HuH-7 (cell line): ENCODE measurements at regions not wholly inside any gene's neighbourhood (a gene's known extent, or its start where the extent isn't known, plus 50 kb on each side); places are given as distances from the start of the nearest gene placed in this dataset.

Experiments used
- DNase-seq: peaks from one replicate; pipeline ENCODE4 v3.0.0; 2011; ENCODE audit warnings: low spot score

GRCh38 chr22:48398181-48398905 lies 1429.3 kb downstream of the BRD1 start:
- no peak for DNase-seq

GRCh38 chr22:48397531-48398180 lies 1430.0 kb downstream of the BRD1 start:
- no peak for DNase-seq

DNA sequence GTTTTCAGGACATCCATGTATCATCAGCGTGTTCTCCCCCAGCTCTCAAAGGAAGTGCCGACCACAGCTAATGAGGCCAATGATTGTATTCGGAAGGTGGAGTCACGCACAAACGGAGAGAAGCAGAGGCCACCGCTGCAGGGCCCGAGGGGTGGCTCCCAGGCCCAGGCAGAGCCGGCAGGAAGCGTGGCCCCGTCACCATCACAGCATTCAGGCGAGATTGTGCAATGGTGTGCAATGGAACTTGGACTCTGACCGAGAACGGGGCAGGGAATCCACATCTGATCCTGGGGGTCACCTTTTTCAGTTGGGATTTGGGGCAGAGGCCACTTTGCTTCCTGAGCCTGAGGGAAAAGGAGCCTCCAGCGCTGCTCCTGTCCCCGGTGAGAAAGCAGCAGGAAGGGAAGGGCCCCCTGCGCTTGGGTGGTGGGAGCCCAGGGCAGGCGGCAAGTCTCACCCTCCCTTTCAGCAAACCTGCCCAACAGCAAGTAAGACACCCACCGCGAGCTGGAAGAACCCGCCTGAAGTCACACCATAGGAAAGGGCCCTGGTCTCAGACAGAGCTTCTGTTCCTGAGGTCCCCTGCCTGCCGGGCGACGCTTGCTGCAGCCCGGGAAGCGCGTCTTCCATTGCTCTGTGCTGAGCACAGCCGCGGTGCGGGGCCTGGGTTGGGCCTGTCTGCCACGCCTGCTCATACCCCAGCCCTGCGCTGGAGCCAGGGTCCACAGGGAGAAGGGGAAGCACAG lies 1430.7 kb downstream of the BRD1 start:
- DNase-seq: peak; percentile 72

GRCh38 chr22:48396091-48396784 lies 1431.4 kb downstream of the BRD1 start:
- DNase-seq: no peak

- DNase-seq: no peak
These were observed 1432.5 kb downstream of the BRD1 start for GRCh38 chr22:48395201-48395600.

DNA sequence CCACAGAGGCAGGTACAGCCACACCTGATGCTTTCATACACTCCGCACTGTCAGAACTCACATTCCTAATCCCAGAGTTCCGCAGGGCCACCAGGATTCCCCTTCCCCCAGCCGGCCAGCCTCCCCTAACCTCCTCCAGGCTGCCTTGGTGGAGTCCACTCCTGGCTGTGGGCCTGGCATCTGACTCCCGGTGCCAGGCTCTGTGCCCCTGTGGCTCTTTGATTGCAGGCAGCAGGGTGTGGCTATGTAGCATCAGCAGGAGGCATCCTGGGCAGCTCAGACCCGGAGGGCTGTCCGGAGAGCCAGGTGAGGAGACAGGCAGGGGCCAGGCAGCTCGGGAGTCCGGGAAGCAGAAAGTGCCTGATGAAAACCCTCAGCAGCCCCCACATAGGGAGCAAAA lies 1432.9 kb downstream of the BRD1 start:
- no peak for DNase-seq

GRCh38 chr22:48393885-48394284 lies 1433.8 kb downstream of the BRD1 start:
- DNase-seq: no peak

- DNase-seq: no peak
These were observed 1434.7 kb downstream of the BRD1 start for GRCh38 chr22:48393041-48393370.

- no peak for DNase-seq
These were observed 1435.9 kb downstream of the BRD1 start for GRCh38 chr22:48391820-48392219.

- DNase-seq: no peak
These were observed 1436.4 kb downstream of the BRD1 start for GRCh38 chr22:48391171-48391711.

GRCh38 chr22:48389916-48390315 lies 1437.8 kb downstream of the BRD1 start:
- DNase-seq: no peak

- no peak for DNase-seq
These were observed 1445.5 kb downstream of the BRD1 start for GRCh38 chr22:48382197-48382596.

- no peak for DNase-seq
These were observed 1447.5 kb downstream of the BRD1 start for GRCh38 chr22:48380016-48380665.

- no peak for DNase-seq
These were observed 1448.3 kb downstream of the BRD1 start for GRCh38 chr22:48379371-48379770.

DNA sequence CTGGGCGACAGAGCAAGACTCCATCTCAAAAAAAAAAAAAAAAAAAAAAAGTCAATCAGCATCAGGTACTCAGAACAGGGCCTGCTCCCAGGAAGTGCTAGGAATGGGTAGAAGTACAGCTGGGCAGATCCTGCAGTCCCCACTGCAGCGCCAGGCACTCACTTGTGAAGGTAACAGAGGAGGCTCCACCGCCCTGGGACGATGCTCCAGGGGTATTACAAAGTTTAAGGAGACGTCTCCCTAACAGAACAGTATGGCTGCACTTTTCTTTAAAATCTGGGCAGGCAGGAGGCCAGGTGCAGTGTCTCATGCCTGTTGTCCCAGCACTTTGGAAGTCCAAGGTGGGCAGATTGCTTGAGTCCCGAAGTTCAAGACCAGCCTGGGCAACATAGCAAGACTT lies 1449.0 kb downstream of the BRD1 start:
- no peak for DNase-seq

- DNase-seq: no peak
These were observed 1450.5 kb downstream of the BRD1 start for GRCh38 chr22:48376936-48377712.

GRCh38 chr22:48376428-48376827 lies 1451.2 kb downstream of the BRD1 start:
- DNase-seq: no peak

GRCh38 chr22:48373626-48374173 lies 1454.0 kb downstream of the BRD1 start:
- DNase-seq: no peak

- DNase-seq: no peak
These were observed 1455.3 kb downstream of the BRD1 start for GRCh38 chr22:48372390-48372789.

- DNase-seq: no peak
These were observed 1456.3 kb downstream of the BRD1 start for GRCh38 chr22:48371391-48371790.
